ENCODE measurements at regions not wholly inside any gene's neighbourhood (a gene's known extent, or its start where the extent isn't known, plus 50 kb on each side); places are given as distances from the start of the nearest gene placed in this dataset.
"Not testable (repeated sequence)": the region's sequence is repeated elsewhere in the genome, so short reads cannot be mapped to it uniquely, and the experiment has no call there.

- in situ Hi-C loops (cut with HindIII; ENCODE audit: low pct_ligation_motif_present, low sequenced_read_pairs), result no loop called here
- Histone ChIP-seq H3K27me3 (replicated peaks) (peaks cover 8% of the 10 kb centered on the region), H3K4me3 (ENCODE audit: low read depth, low read length) (no peak overlapping the region), H3K27ac (no peak overlapping the region), H3K36me3 (replicated peaks) (no peaks in the 10 kb centered on the region)
- DNase-seq, result no peak
- TF ChIP-seq CTCF (IDR thresholded peaks at IDR 0.05; ENCODE audit: low read depth, low read length, missing control alignments), result no peak
Observed at GRCh38 chr9:97794666-97795065, 58.4 kb upstream of the FOXE1 start.

- H3K27me3 ChIP-seq (replicated peaks); DNase-seq; H3K36me3 ChIP-seq (replicated peaks); H3K4me3 ChIP-seq (ENCODE audit: low read depth, low read length); H3K27ac ChIP-seq; in situ Hi-C loops (cut with HindIII; ENCODE audit: low pct_ligation_motif_present, low sequenced_read_pairs): not testable (repeated sequence)
Observed at GRCh38 chr9:97796176-97796575, 56.9 kb upstream of the FOXE1 start.

- Histone ChIP-seq H3K36me3 (replicated peaks) (no peaks in the 10 kb centered on the region), H3K27ac (no peak overlapping the region), H3K4me3 (ENCODE audit: low read depth, low read length) (no peak overlapping the region), H3K27me3 (replicated peaks) (no peaks in the 10 kb centered on the region)
- no peak for DNase-seq
- TF ChIP-seq CTCF (IDR thresholded peaks at IDR 0.05; ENCODE audit: low read depth, low read length, missing control alignments), result no peak
- in situ Hi-C loops (cut with HindIII; ENCODE audit: low pct_ligation_motif_present, low sequenced_read_pairs), result no loop called here
Observed at GRCh38 chr9:97801180-97801579, 51.8 kb upstream of the FOXE1 start.

- no peaks in the 10 kb centered on the region for H3K27me3 ChIP-seq (replicated peaks)
- in situ Hi-C loops (cut with HindIII; ENCODE audit: low pct_ligation_motif_present, low sequenced_read_pairs), result no loop called here
- no peaks in the 10 kb centered on the region for H3K36me3 ChIP-seq (replicated peaks)
- H3K4me3 ChIP-seq (ENCODE audit: low read depth, low read length), result no peak overlapping the region
- H3K27ac ChIP-seq, result no peak overlapping the region
- no peak for TF ChIP-seq CTCF (IDR thresholded peaks at IDR 0.05; ENCODE audit: low read depth, low read length, missing control alignments)
- DNase-seq, result peak; percentile 65
Observed at GRCh38 chr9:97802276-97802675, 50.8 kb upstream of the FOXE1 start.

GRCh38 chr9:97803167-97804058, 49.6 kb upstream of the FOXE1 start:
- Histone ChIP-seq H3K27ac (no peak overlapping the region), H3K36me3 (replicated peaks) (no peaks in the 10 kb centered on the region), H3K4me3 (ENCODE audit: low read depth, low read length) (peak overlapping the region; percentile 47), H3K27me3 (replicated peaks) (no peaks in the 10 kb centered on the region)
- in situ Hi-C loops (cut with HindIII; ENCODE audit: low pct_ligation_motif_present, low sequenced_read_pairs), result no loop called here
- peak; percentile 9 for DNase-seq
- TF ChIP-seq CTCF (IDR thresholded peaks at IDR 0.05; ENCODE audit: low read depth, low read length, missing control alignments), result no peak

All from brain microvascular endothelial cell (primary cell).